DMS153 treated with DMSO at 0.1 percent for 48 hours (cell line): ENCODE measurements at regions not wholly inside any gene's neighbourhood (a gene's known extent, or its start where the extent isn't known, plus 50 kb on each side); places are given as distances from the start of the nearest gene placed in this dataset.

Experiments
- DNase-seq: peaks from one replicate; lab custom pipeline; 2025; ENCODE audit not compliant: unreplicated experiment; lab: John Stamatoyannopoulos, UW

- DNase-seq = no peak
Observed at GRCh38 chr7:12517451-12517850, 53.1 kb upstream of the SCIN start.

- no peak for DNase-seq
Observed at GRCh38 chr7:12518920-12519681, 51.4 kb upstream of the SCIN start.

GRCh38 chr7:12519682-12520009, 50.9 kb upstream of the SCIN start:
- no peak for DNase-seq
